SK-N-SH treated with all-trans-retinoic acid at 6 μM for 48 hours (cell line): ENCODE measurements at regions not wholly inside any gene's neighbourhood (a gene's known extent, or its start where the extent isn't known, plus 50 kb on each side); places are given as distances from the start of the nearest gene placed in this dataset.

Experiments used
- ATAC-seq: fragments of 200-7000 bp; cut with Tn5 transposase; 3 replicates; pipeline ENCODE4 v1.9.1; 2020; ENCODE audit warnings: mild to moderate bottlenecking, moderate library complexity
- ARNTL ChIP-seq: fragments of 450-650 bp; formaldehyde crosslinking; IDR thresholded peaks from 2 replicates; pipeline ENCODE4 v1.5.0; 2020; ENCODE audit warnings: low read depth, mild to moderate bottlenecking, moderate library complexity, borderline replicate concordance
- BACH2 ChIP-seq: fragments of 250-450 bp; sonication (Bioruptor Pico); IDR thresholded peaks from 2 replicates; pipeline ENCODE4 v1.9.0; 2021; ENCODE audit warnings: mild to moderate bottlenecking, borderline replicate concordance
- CSDC2 ChIP-seq: fragments of 250-450 bp; sonication (Bioruptor Pico); IDR thresholded peaks from 2 replicates; pipeline ENCODE4 v1.5.0; 2020; ENCODE audit warnings: mild to moderate bottlenecking, moderate library complexity
- ESRRG ChIP-seq: fragments of 250-450 bp; sonication (Bioruptor Pico); IDR thresholded peaks from 2 replicates; pipeline ENCODE4 v1.6.1; 2021; ENCODE audit warnings: mild to moderate bottlenecking
- GLIS3 ChIP-seq: fragments of 250-450 bp; sonication (Bioruptor Pico); IDR thresholded peaks from 2 replicates; pipeline ENCODE4 v1.5.0; 2020; ENCODE audit warnings: mild to moderate bottlenecking, moderate library complexity
- ISL1 ChIP-seq: fragments of 250-450 bp; sonication (Bioruptor Pico); IDR thresholded peaks from 2 replicates; pipeline ENCODE4 v2.1.2; 2022; ENCODE audit warnings: mild to moderate bottlenecking, moderate library complexity
- OSR1 ChIP-seq: fragments of 250-450 bp; sonication (Bioruptor Pico); IDR thresholded peaks from 2 replicates; pipeline ENCODE4 v1.8.0; 2022; ENCODE audit warnings: moderate library complexity, mild to moderate bottlenecking, inconsistent platforms
- PATZ1 ChIP-seq: fragments of 250-450 bp; sonication (Bioruptor Pico); IDR thresholded peaks from 2 replicates; pipeline ENCODE4 v1.8.0; 2020; ENCODE audit warnings: mild to moderate bottlenecking, moderate library complexity, borderline replicate concordance
- PPARA ChIP-seq: fragments of 250-450 bp; sonication (Bioruptor Pico); IDR thresholded peaks from 2 replicates; pipeline ENCODE4 v1.5.0; 2020; ENCODE audit warnings: mild to moderate bottlenecking, borderline replicate concordance
- RARB ChIP-seq: fragments of 250-450 bp; sonication (Bioruptor Pico); IDR thresholded peaks from 2 replicates; pipeline ENCODE4 v1.8.0; 2021; ENCODE audit warnings: mild to moderate bottlenecking, moderate library complexity
- SNAI2 ChIP-seq: fragments of 250-450 bp; sonication (Bioruptor Pico); IDR thresholded peaks from 2 replicates; pipeline ENCODE4 v1.5.0; 2020; ENCODE audit warnings: mild to moderate bottlenecking, moderate library complexity
- TCF4 ChIP-seq: fragments of 250-450 bp; sonication (Bioruptor Pico); IDR thresholded peaks from 2 replicates; pipeline ENCODE4 v1.8.0; 2021; ENCODE audit warnings: mild to moderate bottlenecking, moderate library complexity, borderline replicate concordance
- TOX ChIP-seq: fragments of 250-450 bp; sonication (Bioruptor Pico); IDR thresholded peaks from 2 replicates; pipeline ENCODE4 v1.8.0; 2021; ENCODE audit warnings: mild to moderate bottlenecking, moderate library complexity, borderline replicate concordance
- ZC3H10 ChIP-seq: fragments of 250-450 bp; sonication (Bioruptor Pico); IDR thresholded peaks from 2 replicates; pipeline ENCODE4 v1.5.1; 2021; ENCODE audit warnings: mild to moderate bottlenecking, moderate library complexity
- ZFP30 ChIP-seq: fragments of 450-650 bp; formaldehyde crosslinking; IDR thresholded peaks from 2 replicates; pipeline ENCODE4 v1.5.0; 2022; ENCODE audit warnings: mild to moderate bottlenecking, moderate library complexity
- ZNF565 ChIP-seq: fragments of 450-650 bp; formaldehyde crosslinking; conservative IDR thresholded peaks from 2 replicates; pipeline ENCODE4 v1.5.0; 2020; ENCODE audit warnings: low read depth, mild to moderate bottlenecking, moderate library complexity
- ZNF70 ChIP-seq: fragments of 450-650 bp; formaldehyde crosslinking; IDR thresholded peaks from 2 replicates; pipeline ENCODE4 v1.5.0; 2020; ENCODE audit warnings: mild to moderate bottlenecking, moderate library complexity
- ZNF8 ChIP-seq: fragments of 450-650 bp; formaldehyde crosslinking; IDR thresholded peaks from 2 replicates; pipeline ENCODE4 v1.5.0; 2020; ENCODE audit warnings: mild to moderate bottlenecking, moderate library complexity
- TF ChIP-seq, protein P1 (sequence below): fragments of 250-450 bp; sonication (Bioruptor Pico); IDR thresholded peaks from 2 replicates; pipeline ENCODE4 v1.5.1; 2021; ENCODE audit warnings: mild to moderate bottlenecking, moderate library complexity
- TF ChIP-seq, protein P2 (sequence below): fragments of 250-450 bp; sonication (Bioruptor Pico); IDR thresholded peaks from 2 replicates; pipeline ENCODE4 v1.5.1; 2020; ENCODE audit warnings: low read depth, mild to moderate bottlenecking, moderate library complexity
- TF ChIP-seq, protein P3 (sequence below): fragments of 250-450 bp; sonication (Bioruptor Pico); IDR thresholded peaks from 2 replicates; pipeline ENCODE4 v1.8.0; 2021; ENCODE audit warnings: low read depth, mild to moderate bottlenecking, moderate library complexity, borderline replicate concordance

DNA sequence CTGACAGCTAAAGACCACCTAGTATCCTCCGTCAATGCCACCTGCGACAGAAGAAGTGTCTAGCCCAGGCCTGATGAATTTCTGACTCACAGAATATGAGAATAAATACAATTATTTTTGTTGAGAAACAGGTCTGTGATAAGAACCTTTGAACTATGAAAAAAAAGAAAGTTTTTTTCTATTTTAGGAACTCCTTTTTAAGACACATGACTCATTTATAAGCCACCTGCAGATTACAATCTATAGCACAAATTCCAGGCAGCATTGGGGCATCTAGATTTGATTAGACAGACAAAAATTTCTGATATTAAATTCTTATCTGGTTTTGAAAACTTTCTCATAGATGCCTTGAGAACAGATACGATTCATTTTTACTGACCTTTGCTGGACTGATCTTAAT lies 256.7 kb upstream of the LYZL1 start:
- no peak for ATAC-seq
- TF ChIP-seq, protein P1, sequence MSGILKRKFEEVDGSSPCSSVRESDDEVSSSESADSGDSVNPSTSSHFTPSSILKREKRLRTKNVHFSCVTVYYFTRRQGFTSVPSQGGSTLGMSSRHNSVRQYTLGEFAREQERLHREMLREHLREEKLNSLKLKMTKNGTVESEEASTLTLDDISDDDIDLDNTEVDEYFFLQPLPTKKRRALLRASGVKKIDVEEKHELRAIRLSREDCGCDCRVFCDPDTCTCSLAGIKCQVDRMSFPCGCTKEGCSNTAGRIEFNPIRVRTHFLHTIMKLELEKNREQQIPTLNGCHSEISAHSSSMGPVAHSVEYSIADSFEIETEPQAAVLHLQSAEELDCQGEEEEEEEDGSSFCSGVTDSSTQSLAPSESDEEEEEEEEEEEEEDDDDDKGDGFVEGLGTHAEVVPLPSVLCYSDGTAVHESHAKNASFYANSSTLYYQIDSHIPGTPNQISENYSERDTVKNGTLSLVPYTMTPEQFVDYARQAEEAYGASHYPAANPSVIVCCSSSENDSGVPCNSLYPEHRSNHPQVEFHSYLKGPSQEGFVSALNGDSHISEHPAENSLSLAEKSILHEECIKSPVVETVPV: no peak
- TF ChIP-seq TCF4 (CRISPR knock-in tag): no peak
- peak; percentile 82 for TF ChIP-seq ISL1
- no peak for TF ChIP-seq PPARA (CRISPR knock-in tag)
- no peak for TF ChIP-seq SNAI2 (CRISPR knock-in tag)

DNA sequence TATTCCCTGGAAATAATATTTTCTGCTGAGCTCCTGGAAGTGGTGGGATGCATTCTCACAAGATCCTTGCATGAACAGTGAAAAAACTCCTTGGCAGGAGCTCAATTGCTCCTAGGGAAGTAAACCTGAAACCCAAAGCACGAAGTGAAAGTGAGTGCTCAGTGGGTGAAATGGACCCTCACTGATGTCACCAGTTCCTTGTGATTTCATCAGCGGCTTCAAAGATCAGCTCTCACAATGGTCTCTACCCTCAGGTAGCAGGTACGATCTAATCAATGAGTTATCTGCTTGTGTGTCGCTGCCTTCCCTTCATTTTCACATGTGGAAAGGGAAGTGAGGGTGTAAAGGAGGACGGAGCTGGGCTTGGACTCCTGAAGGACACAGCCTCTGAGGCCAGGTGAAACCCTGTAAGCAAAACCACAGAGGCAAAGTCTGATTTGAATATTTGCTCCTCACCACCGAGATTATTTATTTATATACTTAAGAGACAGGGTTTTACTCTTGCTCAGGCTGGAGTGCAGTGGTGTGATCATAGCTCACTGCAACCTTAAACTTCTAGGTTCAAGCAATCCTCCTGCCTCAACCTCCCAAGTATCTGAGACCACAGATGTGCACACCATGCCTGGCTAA lies 255.4 kb upstream of the LYZL1 start:
- no peak for ATAC-seq
- TF ChIP-seq, protein P2, sequence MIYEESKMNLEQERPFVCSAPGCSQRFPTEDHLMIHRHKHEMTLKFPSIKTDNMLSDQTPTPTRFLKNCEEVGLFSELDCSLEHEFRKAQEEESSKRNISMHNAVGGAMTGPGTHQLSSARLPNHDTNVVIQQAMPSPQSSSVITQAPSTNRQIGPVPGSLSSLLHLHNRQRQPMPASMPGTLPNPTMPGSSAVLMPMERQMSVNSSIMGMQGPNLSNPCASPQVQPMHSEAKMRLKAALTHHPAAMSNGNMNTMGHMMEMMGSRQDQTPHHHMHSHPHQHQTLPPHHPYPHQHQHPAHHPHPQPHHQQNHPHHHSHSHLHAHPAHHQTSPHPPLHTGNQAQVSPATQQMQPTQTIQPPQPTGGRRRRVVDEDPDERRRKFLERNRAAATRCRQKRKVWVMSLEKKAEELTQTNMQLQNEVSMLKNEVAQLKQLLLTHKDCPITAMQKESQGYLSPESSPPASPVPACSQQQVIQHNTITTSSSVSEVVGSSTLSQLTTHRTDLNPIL (CRISPR knock-in tag): no peak
- TF ChIP-seq ZFP30 (CRISPR knock-in tag): no peak
- TF ChIP-seq, all 23 proteins: peak for 0

DNA sequence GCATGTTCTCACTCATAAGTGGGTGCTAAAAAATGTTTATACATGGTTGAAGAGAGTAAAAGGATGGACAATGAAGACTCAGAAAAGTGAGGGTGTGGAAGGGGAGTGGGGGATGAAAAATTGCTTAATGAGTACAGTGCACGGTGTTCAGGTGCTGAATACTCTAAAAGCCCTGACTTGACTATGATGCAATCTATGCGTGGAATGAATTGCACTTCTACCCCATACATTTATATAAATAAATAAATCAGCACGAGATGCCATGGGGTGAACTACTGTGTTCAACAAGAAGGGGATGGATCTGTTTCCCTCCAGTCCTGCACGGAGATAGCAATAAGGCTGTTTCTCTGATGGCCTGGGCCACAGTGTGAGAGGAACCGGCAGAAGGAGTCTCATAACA lies 254.3 kb upstream of the LYZL1 start:
- no peak for ATAC-seq
- TF ChIP-seq ZC3H10 (CRISPR knock-in tag): no peak
- no peak for TF ChIP-seq RARB (CRISPR knock-in tag)
- TF ChIP-seq BACH2: no peak
- TF ChIP-seq OSR1 (CRISPR knock-in tag): no peak
- no peak for TF ChIP-seq ZNF70 (CRISPR knock-in tag)
- TF ChIP-seq ZNF565 (CRISPR knock-in tag): no peak
- no peak for TF ChIP-seq ISL1
- TF ChIP-seq, protein P2 (CRISPR knock-in tag): no peak
- TF ChIP-seq CSDC2 (CRISPR knock-in tag): no peak
- no peak for TF ChIP-seq TOX (CRISPR knock-in tag)
- no peak for TF ChIP-seq ARNTL (CRISPR knock-in tag)
- TF ChIP-seq GLIS3 (CRISPR knock-in tag): no peak
- TF ChIP-seq, all 23 proteins: peak for 0

DNA sequence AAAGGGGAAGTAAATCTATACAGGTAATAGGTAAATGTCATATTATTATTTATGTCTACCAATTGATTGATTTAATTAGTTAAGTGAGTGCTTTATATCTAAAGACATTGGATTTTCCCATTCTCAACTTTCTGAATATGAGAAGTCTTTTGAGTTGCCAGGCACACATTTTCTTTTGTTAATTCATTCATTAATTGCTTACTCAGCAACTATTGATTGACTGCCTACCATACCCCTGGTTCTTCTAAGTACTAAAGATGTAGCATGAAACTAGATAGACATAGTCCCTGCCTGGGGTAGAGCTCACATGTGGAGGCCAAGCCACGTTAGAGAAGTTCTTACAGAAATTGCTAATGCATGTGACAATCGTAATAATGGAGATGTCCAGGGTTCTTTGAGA lies 253.1 kb upstream of the LYZL1 start:
- ATAC-seq: no peak
- no peak for TF ChIP-seq TOX (CRISPR knock-in tag)
- TF ChIP-seq BACH2: no peak
- TF ChIP-seq PPARA (CRISPR knock-in tag): no peak
- TF ChIP-seq TCF4 (CRISPR knock-in tag): no peak
- no peak for TF ChIP-seq CSDC2 (CRISPR knock-in tag)
- TF ChIP-seq ZNF8 (CRISPR knock-in tag): no peak
- TF ChIP-seq ARNTL (CRISPR knock-in tag): no peak
- TF ChIP-seq ISL1: no peak
- no peak for TF ChIP-seq ZFP30 (CRISPR knock-in tag)
- TF ChIP-seq ZNF70 (CRISPR knock-in tag): no peak
- TF ChIP-seq ESRRG (CRISPR knock-in tag): no peak

DNA sequence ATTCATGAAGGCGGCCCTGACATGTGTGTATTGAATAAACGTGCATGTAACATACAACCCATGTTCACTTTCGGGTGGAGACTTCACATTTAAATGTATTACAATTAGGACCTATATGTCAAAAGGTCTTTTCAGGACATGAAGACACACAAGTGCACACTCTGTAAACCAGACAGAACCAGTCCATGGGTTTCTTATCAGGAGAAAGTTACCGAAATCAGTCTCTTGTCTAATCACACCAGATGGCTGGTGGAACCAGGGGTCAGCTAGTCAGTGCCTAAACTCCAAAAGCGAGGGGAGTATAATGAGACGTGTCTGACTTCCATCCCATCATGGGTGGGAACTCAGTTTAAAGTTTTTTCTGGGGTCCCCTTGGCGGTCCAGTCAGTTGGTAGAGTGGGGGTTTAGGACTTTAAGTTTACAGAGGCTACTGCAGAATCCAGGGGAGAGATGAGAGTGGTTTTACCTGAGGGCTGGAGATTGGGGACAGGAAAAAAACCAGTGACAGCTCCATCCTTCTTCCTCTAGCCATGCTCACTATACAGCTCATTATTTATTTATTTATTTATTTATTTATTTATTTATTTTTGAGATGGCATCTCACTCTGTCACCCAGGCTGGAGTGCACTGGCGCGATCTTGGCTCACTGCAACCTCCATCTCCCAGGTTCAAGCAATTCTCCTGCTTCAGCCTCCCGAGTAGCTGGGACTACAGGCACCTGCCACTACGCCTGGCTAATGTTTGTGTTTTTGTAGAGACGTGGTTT lies 251.3 kb upstream of the LYZL1 start:
- ATAC-seq: no peak
- TF ChIP-seq, protein P3, sequence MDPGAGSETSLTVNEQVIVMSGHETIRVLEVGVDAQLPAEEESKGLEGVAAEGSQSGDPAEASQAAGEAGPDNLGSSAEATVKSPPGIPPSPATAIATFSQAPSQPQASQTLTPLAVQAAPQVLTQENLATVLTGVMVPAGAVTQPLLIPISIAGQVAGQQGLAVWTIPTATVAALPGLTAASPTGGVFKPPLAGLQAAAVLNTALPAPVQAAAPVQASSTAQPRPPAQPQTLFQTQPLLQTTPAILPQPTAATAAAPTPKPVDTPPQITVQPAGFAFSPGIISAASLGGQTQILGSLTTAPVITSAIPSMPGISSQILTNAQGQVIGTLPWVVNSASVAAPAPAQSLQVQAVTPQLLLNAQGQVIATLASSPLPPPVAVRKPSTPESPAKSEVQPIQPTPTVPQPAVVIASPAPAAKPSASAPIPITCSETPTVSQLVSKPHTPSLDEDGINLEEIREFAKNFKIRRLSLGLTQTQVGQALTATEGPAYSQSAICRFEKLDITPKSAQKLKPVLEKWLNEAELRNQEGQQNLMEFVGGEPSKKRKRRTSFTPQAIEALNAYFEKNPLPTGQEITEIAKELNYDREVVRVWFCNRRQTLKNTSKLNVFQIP (CRISPR knock-in tag): no peak
- no peak for TF ChIP-seq TCF4 (CRISPR knock-in tag)
- TF ChIP-seq, protein P1: no peak
- no peak for TF ChIP-seq SNAI2 (CRISPR knock-in tag)
- no peak for TF ChIP-seq PATZ1 (CRISPR knock-in tag)
